ENCODE measurements at regions not wholly inside any gene's neighbourhood (a gene's known extent, or its start where the extent isn't known, plus 50 kb on each side); places are given as distances from the start of the nearest gene placed in this dataset.

DNA sequence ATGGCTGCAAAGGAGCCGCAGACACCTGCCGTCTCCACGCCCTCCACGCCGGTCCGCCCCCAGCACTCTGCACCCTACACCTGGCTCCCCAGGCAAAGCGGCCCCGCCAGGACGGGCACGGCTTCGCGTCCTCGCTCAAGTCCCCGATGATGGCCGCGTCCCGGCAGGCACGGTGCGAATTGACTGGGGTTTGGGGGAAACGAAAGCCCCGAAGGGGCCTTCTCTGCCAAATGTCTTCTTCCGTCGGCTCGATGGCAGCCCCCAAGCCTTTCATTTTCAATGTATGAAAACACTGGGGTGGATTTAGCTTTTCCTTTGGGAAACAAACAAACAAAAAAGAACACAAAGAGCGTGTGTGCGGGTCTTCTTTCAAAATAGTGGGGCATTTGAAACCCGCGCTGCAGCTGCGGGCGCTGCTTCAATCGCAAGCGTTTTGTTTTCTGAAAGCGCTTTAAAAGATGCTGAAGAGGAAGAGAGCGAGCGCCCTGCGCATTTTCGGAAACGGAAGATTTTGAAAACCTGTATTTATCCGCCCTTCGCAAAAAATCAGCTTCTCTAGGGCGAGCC lies 160.0 kb downstream of the RMI1 start:
- no peak for TF ChIP-seq POLR2A (IDR thresholded peaks at IDR 0.05)
- TF ChIP-seq, protein P1, sequence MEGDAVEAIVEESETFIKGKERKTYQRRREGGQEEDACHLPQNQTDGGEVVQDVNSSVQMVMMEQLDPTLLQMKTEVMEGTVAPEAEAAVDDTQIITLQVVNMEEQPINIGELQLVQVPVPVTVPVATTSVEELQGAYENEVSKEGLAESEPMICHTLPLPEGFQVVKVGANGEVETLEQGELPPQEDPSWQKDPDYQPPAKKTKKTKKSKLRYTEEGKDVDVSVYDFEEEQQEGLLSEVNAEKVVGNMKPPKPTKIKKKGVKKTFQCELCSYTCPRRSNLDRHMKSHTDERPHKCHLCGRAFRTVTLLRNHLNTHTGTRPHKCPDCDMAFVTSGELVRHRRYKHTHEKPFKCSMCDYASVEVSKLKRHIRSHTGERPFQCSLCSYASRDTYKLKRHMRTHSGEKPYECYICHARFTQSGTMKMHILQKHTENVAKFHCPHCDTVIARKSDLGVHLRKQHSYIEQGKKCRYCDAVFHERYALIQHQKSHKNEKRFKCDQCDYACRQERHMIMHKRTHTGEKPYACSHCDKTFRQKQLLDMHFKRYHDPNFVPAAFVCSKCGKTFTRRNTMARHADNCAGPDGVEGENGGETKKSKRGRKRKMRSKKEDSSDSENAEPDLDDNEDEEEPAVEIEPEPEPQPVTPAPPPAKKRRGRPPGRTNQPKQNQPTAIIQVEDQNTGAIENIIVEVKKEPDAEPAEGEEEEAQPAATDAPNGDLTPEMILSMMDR (IDR thresholded peaks at IDR 0.05), result no peak
- H3K4me1 ChIP-seq, result peaks cover 0 to 38% (median 2%) of the 10 kb centered on the region in 4 donors
- no peaks in the 10 kb centered on the region for H3K9me3 ChIP-seq
- H3K4me3 ChIP-seq, result peak overlapping the region; percentile 20 to 52 (median 39)
- H3K36me3 ChIP-seq, result no peaks in the 10 kb centered on the region
- no peaks in the 10 kb centered on the region for H3K27me3 ChIP-seq
- DNase-seq, result peak in 2 of 3 donors; percentile 73 to 84
- H3K27ac ChIP-seq, result peak overlapping the region in 1 of 4 donors; percentile 27

DNA sequence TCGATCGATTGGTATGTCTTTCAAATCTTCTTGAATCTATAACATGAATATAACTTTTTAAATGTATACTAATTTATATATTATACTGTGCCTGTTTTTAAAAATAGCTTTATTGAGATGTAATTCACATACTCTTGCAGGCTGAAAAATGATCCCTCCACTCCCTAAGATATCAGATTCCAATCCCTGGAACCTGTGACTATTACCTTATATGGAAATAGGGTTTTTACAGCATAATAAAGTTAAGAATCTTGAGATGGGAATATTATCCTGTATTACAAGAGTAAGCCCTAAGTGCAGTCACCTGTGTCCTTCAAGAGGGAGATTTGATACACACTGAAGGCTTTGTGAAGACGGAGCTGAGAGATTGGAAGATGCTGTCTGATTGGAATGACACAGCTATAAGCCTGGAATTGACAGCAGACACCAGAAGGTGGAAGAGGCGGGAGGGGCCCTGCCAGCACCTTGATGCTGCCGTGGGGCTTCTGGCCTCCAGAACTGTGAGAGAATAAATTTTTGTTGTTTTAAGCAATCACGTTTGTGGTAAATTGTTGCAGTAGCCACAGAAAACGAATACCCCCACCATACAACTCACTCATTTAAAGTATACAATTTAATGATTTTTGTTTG lies 161.3 kb downstream of the RMI1 start:
- no peak overlapping the region for H3K4me3 ChIP-seq
- H3K36me3 ChIP-seq, result no peaks in the 10 kb centered on the region
- H3K4me1 ChIP-seq, result peaks cover 0 to 40% (median 2%) of the 10 kb centered on the region in 4 donors
- H3K9me3 ChIP-seq, result no peaks in the 10 kb centered on the region
- TF ChIP-seq POLR2A (IDR thresholded peaks at IDR 0.05), result no peak
- TF ChIP-seq, protein P1 (IDR thresholded peaks at IDR 0.05), result no peak
- H3K27ac ChIP-seq, result no peak overlapping the region
- no peaks in the 10 kb centered on the region for H3K27me3 ChIP-seq
- DNase-seq, result no peak

DNA sequence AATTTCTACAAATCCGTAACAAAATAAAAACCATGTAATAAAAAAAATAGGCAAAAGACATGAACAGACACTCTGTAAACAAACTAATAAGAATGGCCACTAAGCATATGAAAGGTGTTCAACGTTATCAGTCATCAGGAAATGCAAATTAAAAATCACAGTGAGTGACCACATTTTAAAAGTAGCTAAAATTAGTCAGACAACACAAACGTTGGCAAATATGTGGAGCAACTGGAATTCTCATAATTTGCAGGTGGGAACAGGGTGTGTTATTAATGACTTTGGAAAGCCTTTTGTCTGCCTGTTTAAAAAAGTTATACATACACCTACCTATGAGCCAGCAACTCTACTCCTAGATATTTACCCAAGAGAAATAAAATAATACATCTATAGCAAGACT lies 164.4 kb downstream of the RMI1 start:
- Histone ChIP-seq H3K9me3 (no peaks in the 10 kb centered on the region), H3K27ac (no peak overlapping the region), H3K4me3 (no peak overlapping the region), H3K4me1 (peaks cover 0 to 21% (median 2%) of the 10 kb centered on the region in 4 donors), H3K27me3 (no peaks in the 10 kb centered on the region), H3K36me3 (no peaks in the 10 kb centered on the region)
- no peak for TF ChIP-seq POLR2A (IDR thresholded peaks at IDR 0.05)
- TF ChIP-seq, protein P1 (IDR thresholded peaks at IDR 0.05), result no peak
- no peak for DNase-seq

DNA sequence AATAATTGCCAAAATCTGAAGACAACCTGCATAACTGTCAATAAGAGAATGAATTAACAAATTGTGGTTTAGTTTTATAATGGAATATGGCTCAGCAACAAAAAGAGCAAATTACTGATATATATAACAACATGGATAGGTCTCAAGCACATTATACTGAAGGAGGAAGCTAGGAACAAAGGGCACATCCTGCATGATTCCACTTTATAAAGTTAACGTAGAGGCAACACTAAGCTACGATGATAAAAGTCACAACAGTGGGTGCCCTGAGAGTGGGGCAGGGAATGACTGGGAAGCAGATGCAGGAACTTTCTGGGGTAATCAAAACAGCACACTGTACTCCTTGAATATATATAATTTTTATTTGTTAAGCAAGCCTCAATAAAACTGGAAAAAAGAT lies 165.2 kb downstream of the RMI1 start:
- Histone ChIP-seq H3K27me3 (no peaks in the 10 kb centered on the region), H3K36me3 (no peaks in the 10 kb centered on the region), H3K4me1 (peaks cover 0 to 14% (median 0%) of the 10 kb centered on the region in 4 donors), H3K27ac (no peak overlapping the region), H3K4me3 (no peak overlapping the region), H3K9me3 (no peaks in the 10 kb centered on the region)
- no peak for TF ChIP-seq POLR2A (IDR thresholded peaks at IDR 0.05)
- TF ChIP-seq, protein P1 (IDR thresholded peaks at IDR 0.05), result no peak
- no peak for DNase-seq

DNA sequence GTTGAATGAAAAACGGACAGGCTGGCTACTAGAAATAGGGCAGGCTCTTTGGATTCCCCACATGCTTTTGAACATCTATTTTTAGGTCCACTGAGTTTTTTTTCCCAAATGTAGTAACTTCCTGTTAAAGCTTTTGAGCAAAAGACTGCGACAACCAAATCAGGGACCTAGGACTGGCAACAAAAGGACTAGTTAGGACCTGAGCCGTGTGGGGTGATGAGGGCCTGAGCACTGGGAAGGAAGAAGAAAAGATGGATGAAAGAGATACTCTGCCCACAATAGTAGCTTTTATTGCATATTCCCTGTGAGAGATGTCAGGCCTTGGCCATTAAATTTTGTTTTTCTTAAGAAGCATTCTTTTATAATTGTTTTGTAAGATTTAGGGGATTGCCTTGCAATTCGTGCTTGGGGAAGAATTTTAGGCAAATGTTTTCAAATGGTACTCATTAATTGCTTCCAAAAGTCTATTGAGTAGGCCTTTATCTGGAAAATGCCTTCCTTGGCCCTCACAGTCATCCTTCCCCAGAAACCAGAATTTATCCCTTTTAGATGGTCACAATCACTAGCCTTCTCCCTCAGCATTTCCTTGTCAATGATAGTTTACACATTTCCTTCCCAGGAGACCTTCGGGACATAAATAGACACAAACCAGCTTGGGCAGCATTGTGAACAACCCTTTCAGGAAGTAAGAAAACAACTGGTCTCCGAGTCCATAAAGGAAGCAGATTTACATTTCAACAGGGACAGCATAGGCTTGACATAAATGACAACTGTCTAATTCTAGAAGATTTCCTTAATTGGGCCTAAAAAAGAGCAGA lies 166.5 kb downstream of the RMI1 start:
- Histone ChIP-seq H3K9me3 (no peaks in the 10 kb centered on the region), H3K4me1 (peaks cover 0 to 9% (median 0%) of the 10 kb centered on the region in 4 donors), H3K4me3 (no peak overlapping the region), H3K27me3 (no peaks in the 10 kb centered on the region), H3K36me3 (no peaks in the 10 kb centered on the region), H3K27ac (no peak overlapping the region)
- no peak for TF ChIP-seq POLR2A (IDR thresholded peaks at IDR 0.05)
- TF ChIP-seq, protein P1 (IDR thresholded peaks at IDR 0.05), result no peak
- DNase-seq, result no peak
